ENCODE measurements at regions not wholly inside any gene's neighbourhood (a gene's known extent, or its start where the extent isn't known, plus 50 kb on each side); places are given as distances from the start of the nearest gene placed in this dataset.

DNA sequence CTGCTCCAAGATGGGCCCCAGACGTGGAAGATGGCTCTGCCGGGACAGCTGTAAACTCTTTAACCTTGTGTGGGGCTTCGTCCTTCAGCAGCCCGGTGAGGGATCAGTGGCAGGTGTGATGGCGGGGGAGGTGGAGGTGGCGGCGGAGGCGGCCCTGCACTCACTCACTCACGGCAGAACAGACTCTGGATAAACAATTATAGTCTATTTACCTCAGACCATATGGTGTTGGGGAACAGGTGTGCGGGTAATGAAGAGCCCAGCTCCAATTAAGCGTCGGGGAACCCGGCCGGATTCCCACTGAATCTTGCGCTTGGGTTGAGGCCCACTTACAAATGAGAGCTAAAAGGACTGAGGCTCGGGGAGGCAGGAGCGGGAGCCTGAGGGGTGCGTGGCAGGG lies 104.3 kb upstream of the SDK2 start:
- H3K27ac ChIP-seq = no peak overlapping the region
- DNase-seq = no peak
- no peaks in the 10 kb centered on the region for H3K9me3 ChIP-seq
- no peak overlapping the region for H3K4me3 ChIP-seq
- no peak for TF ChIP-seq POLR2A (IDR thresholded peaks at IDR 0.05)
- TF ChIP-seq, protein P1, sequence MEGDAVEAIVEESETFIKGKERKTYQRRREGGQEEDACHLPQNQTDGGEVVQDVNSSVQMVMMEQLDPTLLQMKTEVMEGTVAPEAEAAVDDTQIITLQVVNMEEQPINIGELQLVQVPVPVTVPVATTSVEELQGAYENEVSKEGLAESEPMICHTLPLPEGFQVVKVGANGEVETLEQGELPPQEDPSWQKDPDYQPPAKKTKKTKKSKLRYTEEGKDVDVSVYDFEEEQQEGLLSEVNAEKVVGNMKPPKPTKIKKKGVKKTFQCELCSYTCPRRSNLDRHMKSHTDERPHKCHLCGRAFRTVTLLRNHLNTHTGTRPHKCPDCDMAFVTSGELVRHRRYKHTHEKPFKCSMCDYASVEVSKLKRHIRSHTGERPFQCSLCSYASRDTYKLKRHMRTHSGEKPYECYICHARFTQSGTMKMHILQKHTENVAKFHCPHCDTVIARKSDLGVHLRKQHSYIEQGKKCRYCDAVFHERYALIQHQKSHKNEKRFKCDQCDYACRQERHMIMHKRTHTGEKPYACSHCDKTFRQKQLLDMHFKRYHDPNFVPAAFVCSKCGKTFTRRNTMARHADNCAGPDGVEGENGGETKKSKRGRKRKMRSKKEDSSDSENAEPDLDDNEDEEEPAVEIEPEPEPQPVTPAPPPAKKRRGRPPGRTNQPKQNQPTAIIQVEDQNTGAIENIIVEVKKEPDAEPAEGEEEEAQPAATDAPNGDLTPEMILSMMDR (IDR thresholded peaks at IDR 0.05) = no peak
- peaks cover 0 to 53% (median 0%) of the 10 kb centered on the region in 4 donors for H3K27me3 ChIP-seq
- no peaks in the 10 kb centered on the region for H3K36me3 ChIP-seq
- no peaks in the 10 kb centered on the region for H3K4me1 ChIP-seq
- intact Hi-C loops (cut with DNase I) = no loop called here
- 65 to 85% methylated on average over 4 to 8 of the region's 18 CpGs for WGBS, 2 donors

DNA sequence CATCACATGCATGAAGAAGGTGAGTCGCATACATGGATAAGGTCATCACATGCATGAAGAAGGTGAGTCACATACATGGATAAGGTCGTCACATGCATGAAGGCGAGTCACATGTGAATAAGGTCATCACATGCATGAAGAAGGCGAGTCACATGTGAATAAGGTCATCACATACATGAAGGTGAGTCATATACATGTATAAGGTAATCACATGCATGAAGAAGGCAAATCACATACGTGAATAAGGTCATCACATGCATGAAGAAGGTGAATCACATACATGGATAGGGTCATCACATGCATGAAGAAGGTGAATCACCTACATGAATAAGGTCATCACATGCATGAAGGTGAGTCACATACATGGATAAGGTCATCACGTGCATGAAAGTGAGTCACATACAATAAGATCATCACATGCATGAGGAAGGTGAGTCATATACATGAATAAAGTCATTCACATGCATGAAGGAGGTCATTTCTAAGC lies 105.1 kb upstream of the SDK2 start:
- Histone ChIP-seq H3K4me3 (no peak overlapping the region), H3K4me1 (no peaks in the 10 kb centered on the region), H3K27ac (no peak overlapping the region), H3K9me3 (no peaks in the 10 kb centered on the region), H3K36me3 (no peaks in the 10 kb centered on the region), H3K27me3 (peaks cover 0 to 45% (median 0%) of the 10 kb centered on the region in 4 donors)
- intact Hi-C loops (cut with DNase I) = no loop called here
- TF ChIP-seq, protein P1 (IDR thresholded peaks at IDR 0.05) = no peak
- no peak for TF ChIP-seq POLR2A (IDR thresholded peaks at IDR 0.05)
- 62 to 66% methylated on average over 6 of the region's 6 CpGs for WGBS, 2 donors
- no peak for DNase-seq

DNA sequence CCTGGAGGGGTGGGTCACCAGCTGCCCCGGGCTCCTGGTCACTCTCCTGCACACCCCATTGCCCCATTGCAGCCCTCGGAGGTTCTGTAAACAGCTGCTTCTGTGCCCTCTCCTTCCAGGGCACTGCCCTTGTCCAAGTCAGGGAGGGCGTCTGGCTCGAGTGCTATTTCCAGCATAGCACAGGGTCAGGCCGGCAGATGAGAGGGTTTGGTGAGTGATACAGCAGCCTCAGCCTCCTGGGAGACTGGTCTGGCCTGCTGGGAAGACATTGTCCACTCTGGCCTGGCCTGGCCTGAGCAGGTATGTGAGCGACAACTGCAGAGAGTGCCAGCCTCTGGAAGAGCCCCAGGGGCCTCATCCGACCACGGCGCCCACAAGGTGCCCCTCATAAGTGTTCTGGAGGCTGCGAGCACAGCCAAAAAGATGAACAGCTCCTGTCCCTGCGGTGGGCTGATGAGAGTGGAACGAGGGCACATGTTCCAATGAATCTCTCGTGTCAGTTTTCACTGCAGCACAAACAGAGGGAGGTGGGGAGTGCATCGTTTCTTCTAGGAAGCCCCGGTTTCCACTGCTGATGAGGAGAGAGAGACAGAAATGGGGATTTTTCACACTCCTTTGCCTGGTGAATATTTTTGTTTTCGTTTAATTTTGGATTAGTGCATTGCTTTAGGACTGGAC lies 105.8 kb upstream of the SDK2 start:
- peaks cover 0 to 43% (median 0%) of the 10 kb centered on the region in 4 donors for H3K27me3 ChIP-seq
- intact Hi-C loops (cut with DNase I) = no loop called here
- H3K9me3 ChIP-seq = no peaks in the 10 kb centered on the region
- no peaks in the 10 kb centered on the region for H3K36me3 ChIP-seq
- H3K4me1 ChIP-seq = no peaks in the 10 kb centered on the region
- 72 to 82% methylated on average over 7 to 9 of the region's 16 CpGs for WGBS, 2 donors
- H3K4me3 ChIP-seq = no peak overlapping the region
- TF ChIP-seq POLR2A (IDR thresholded peaks at IDR 0.05) = no peak
- TF ChIP-seq, protein P1 (IDR thresholded peaks at IDR 0.05) = no peak
- H3K27ac ChIP-seq = no peak overlapping the region
- no peak for DNase-seq

DNA sequence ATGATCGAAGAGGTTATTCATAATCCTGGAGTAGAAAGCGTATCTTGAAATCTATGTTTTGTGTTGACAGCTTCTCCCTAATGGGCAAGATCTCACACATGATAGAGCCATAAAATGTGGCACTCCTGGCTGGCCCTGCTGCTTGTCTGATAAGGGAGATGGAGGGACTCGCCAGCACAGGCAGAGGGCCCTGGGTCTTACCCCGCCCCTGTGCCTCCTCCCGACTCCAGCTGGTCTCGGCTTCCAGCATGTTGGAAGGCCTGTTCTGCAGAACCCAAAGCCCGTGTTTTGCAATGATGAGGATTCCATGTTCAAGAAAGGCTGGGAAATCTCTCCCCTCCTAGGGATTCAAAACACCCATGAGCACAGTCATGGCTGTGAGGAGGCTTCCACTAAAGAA lies 106.7 kb upstream of the SDK2 start:
- intact Hi-C loops (cut with DNase I) = no loop called here
- Histone ChIP-seq H3K27ac (no peak overlapping the region), H3K4me1 (no peaks in the 10 kb centered on the region), H3K4me3 (no peak overlapping the region), H3K27me3 (peaks cover 0 to 44% (median 0%) of the 10 kb centered on the region in 4 donors), H3K36me3 (no peaks in the 10 kb centered on the region), H3K9me3 (no peaks in the 10 kb centered on the region)
- DNase-seq = no peak
- 44 to 80% methylated on average over 3 of the region's 7 CpGs for WGBS, 2 donors
- TF ChIP-seq, protein P1 (IDR thresholded peaks at IDR 0.05) = no peak
- no peak for TF ChIP-seq POLR2A (IDR thresholded peaks at IDR 0.05)

DNA sequence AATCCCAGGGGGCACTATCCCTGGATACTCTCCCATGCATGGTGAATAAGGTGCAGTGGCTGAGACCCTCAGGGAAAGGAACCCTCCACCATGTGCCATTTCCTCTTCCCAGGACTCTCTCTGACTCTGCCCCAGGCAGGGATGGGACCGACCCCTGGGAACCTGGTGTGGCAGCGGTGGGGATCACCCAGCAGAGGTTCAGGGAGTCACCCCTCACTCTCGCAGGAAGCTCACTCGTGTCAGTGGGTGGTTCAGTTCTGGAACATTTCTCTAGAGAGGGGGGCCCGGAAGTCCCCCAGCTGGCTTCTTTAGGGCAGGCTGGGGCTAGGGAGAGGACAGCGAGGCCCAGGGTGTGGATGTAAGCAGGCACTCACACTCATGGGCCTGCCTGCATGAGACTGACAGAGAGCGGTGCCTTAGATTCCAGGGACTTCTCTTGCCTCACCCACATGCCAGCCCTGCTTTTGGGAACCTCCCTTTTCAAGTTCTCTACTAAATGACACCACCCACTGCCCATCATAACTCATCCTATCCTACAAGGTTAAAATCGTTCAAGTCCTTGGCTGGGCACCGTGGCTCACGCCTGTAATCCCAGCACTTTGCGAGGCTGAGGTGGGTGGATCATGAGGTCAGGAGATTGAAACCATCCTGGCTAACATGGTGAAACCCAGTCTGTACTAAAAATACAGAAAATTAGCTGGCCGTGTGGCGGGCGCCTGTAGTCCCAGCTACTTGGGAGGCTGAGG lies 109.7 kb upstream of the SDK2 start:
- 84 to 85% methylated on average over 5 to 9 of the region's 14 CpGs for WGBS, 2 donors
- no peak overlapping the region for H3K4me3 ChIP-seq
- no peaks in the 10 kb centered on the region for H3K9me3 ChIP-seq
- DNase-seq = no peak
- H3K27ac ChIP-seq = no peak overlapping the region
- TF ChIP-seq, protein P1 (IDR thresholded peaks at IDR 0.05) = no peak
- TF ChIP-seq POLR2A (IDR thresholded peaks at IDR 0.05) = no peak
- H3K4me1 ChIP-seq = no peaks in the 10 kb centered on the region
- H3K36me3 ChIP-seq = no peaks in the 10 kb centered on the region
- H3K27me3 ChIP-seq = peaks cover 0 to 37% (median 0%) of the 10 kb centered on the region in 4 donors
- intact Hi-C loops (cut with DNase I) = no loop called here

Measured in esophagus squamous epithelium (tissue), 5 donors.